ENCODE measurements at regions not wholly inside any gene's neighbourhood (a gene's known extent, or its start where the extent isn't known, plus 50 kb on each side); places are given as distances from the start of the nearest gene placed in this dataset.

DNA sequence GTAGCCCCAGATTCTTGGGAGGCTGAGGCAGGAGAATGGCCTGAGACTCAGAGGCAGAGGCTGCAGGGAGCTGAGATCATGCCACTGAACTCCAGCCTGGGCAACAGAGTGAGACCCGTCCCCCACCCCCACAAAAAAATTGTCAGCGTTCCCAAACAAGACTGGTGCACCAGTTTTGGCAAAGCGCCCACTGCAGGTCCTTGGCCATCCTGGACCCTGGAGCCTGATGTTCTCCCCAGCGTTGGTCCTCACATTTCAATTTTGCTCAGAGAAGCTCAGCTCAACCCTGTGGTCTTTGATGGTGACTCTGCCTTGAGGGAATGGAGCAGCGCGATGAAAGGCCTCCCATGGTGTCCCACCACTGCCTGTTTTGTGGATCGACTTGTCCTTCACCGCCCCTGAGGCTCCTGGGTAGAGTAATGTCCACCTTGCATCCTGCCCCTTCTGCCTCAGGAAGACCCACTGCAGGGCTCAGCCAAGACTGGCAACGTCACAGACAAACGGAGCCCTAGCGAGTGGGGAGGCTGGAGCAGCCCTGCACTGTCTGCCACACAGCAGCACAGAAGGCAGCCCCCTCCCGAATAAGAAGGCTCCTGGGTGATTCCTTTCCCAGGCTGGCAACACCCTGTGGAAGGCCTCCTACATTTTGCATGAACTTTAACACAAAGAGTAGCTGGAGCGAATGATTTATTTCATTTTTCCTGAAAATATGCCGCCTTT lies 410.9 kb downstream of the TCERG1L start:
- no peak for DNase-seq (ENCODE audit: low read depth in 3 of 3)

GRCh38 chr10:130901311-130902165 lies 410.0 kb downstream of the TCERG1L start:
- no peak for DNase-seq (ENCODE audit: low read depth in 3 of 3)

DNA sequence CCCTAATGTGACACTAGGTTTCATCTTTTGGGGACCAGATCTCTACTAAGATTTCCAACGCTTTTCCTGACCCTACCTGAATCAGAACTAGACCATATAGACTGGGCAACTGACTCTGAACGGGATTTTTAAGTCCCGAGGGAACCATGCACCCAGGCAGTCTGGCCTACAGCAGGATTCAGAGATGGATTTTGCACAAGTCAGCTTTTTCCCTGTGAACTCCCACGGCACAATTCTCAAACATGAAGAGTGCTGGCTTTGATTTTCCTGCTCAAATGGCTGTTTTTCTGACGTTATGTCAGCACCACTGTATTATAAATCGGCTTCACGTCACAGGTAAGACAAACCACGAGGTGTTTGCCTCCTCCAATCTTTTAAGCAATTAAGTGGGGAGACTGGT lies 409.1 kb downstream of the TCERG1L start:
- no peak for DNase-seq (ENCODE audit: low read depth in 3 of 3)

GRCh38 chr10:130902929-130903328 lies 408.6 kb downstream of the TCERG1L start:
- no peak for DNase-seq (ENCODE audit: low read depth in 3 of 3)

DNA sequence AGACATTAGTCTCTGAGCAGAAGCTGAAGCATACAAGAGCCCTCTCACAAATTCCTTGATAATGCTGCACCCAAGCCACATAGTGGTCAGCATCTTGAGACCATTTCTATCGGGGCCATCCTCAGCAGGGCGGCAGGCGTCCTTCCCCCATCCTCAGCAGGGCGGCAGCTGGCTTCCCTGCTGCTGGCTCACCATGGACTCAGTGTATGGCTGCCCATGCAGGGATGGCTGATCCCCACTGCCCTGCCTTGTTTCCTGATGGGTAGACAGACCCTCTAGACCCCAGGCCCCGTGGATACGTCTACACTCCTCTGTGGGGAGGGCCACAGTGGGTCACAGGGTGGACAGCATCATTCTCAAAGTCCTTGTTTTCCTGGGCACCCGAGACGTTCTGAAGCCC lies 406.8 kb downstream of the TCERG1L start:
- DNase-seq (ENCODE audit: low read depth in 3 of 3) = no peak

GRCh38 chr10:130905386-130905785 lies 406.1 kb downstream of the TCERG1L start:
- no peak for DNase-seq (ENCODE audit: low read depth in 3 of 3)

DNA sequence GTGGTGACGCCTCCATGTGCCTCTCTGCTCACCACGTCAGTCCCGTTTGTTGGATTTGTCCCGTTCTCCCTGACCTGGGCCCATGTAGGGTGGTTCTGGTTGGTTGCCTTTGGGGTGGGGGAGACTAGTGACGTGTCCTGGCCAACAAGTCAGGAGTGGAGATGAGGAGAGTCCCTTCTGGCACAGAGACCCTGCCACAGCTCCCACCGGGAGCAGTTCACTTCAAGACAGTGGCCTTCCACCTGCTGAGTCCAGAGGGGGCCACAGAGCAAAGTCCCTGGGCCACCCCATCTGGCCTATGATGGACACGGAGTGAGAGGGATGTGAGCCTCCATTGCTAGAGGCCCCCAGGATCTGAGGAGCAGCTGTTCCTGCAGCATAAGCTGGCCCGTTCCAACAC lies 405.6 kb downstream of the TCERG1L start:
- DNase-seq (ENCODE audit: low read depth in 3 of 3) = no peak

GRCh38 chr10:130910848-130911247 lies 400.7 kb downstream of the TCERG1L start:
- DNase-seq (ENCODE audit: low read depth in 3 of 3) = no peak

- no peak for DNase-seq (ENCODE audit: low read depth in 3 of 3)
These were observed 397.7 kb downstream of the TCERG1L start for GRCh38 chr10:130913844-130914243.

DNA sequence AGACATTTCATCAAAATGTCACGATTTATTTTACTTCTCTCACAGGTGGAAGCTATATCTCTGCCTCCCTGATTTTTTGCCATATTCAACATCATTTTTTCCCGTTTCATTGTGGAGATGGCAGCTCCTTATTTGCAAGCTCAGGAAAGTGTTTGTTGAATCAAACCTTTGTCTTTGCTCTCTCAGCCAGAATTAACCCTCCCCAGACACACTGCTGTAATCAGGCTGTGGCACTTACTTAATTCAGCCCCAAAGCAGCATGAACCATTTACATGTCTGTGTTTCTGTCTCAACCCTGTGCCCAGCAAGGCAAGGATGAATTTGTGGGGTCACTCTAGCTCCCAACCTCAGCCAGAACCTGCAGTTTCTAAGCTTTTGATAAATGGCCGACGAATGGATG lies 397.2 kb downstream of the TCERG1L start:
- DNase-seq (ENCODE audit: low read depth in 3 of 3) = no peak

DNA sequence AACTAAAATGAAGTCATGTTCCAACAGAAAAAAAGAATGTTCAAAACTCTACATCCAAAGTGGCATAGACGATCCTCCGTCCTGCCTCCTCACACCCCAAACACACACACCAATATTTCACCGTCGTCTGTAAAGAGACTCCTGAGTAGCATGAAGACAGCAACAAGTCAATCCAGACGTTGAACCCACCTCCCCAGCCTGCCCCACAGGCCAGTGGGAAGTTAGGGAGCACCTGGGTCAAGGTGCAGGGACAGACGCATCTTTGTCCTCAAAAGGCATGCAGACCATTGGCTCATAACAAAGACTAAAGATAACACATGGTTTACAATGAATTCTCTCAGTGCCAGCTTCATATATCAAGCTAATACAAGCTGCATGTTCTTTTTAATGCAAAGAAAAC lies 396.5 kb downstream of the TCERG1L start:
- DNase-seq (ENCODE audit: low read depth in 3 of 3) = no peak

GRCh38 chr10:130921461-130921860 lies 390.1 kb downstream of the TCERG1L start:
- DNase-seq (ENCODE audit: low read depth in 3 of 3) = no peak

DNA sequence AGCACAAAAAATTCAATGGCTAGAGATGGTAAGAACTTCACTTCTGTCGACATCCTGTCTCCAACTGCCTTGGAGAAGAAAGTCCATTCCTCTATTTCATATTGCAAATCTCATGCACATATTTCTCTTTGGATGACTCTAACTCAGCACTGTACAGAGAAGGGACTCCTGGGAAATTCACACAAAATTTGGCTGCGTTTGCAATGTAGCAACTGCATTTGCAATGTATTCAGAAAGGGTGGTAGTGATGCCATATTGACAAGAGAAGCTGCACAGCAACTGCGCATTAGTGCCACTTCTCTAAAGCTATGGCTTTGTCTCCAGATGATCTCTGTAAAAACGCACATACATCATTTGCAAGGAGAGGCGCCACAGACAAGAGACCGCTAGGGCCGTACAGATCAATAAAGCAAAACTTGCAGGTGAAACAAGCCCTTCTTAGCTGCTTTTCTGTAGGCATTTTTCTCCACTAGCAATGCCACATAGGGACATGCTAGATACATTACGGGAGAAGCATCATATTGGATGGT lies 389.5 kb downstream of the TCERG1L start:
- no peak for DNase-seq (ENCODE audit: low read depth in 3 of 3)

DNA sequence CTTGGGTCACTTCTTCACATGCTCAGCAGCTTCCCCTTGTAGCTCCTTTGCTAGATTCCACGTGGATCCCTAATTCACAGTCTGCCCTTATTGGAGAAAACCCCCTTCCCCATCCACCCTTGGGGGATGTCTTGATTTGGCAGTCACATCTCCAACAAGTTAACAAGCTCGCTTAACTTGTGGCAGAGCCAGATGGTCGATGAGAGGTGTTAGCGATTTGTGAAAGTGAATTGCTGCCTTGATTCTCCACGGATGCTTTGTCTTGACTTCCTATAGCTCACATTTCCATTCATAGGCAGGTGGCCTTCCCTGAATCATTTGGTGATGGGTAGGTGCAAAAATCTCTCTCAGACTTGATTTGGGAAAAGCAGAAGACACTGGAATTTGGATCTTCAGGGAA lies 387.9 kb downstream of the TCERG1L start:
- no peak for DNase-seq (ENCODE audit: low read depth in 3 of 3)

DNA sequence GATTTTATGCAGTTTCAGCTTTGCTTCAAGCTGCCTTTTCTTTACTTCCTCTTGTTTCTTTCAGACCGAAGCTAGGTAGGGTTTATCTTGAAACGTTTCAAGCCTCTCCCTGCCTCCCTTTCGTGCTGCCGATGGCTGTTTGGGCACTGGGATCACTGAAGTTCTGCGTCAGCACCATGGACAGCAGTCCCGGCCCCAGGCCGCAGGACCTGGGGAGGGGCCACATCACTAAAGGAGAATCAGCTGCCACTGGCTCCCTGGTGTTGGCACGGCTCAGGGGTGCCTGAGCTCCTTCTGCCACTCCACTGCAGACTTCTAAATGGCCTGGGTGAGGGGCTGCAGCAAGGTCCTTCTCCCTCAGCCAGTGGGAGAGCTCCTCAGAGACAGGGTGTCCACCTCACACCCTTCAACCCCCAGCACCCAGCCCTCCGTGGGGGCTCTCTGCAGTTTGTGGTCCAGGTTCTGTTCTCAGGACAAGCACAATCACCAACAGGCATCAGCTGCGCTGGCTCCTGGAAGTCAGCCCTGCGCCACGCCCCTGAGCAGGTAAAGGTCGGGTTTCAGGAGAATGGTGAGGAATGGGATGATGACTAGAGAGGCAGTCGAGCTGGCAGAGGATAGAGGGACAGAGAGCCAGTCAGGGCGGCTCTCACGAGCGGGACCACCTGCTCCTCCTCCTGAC lies 387.2 kb downstream of the TCERG1L start:
- no peak for DNase-seq (ENCODE audit: low read depth in 3 of 3)

DNA sequence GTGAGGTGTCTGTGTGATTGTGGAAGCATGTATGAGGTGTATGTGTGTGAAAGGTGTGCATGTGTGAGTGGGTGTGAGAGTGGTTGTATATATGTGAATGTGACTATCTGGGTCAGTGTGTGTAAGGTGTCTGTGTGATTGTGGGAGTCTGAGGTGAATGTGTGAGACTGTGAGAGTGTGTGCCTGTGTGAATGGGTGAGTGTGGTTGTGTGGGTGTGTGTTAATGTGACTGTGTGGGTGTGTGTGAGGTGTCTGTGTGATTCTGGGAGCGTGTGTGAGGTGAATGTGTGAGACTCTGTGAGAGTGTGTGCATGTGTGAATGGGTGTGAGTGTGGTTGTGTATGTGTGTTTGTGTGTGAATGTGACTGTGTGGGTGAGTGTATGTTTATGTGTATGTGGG lies 385.1 kb downstream of the TCERG1L start:
- DNase-seq (ENCODE audit: low read depth in 3 of 3) = no peak

DNA sequence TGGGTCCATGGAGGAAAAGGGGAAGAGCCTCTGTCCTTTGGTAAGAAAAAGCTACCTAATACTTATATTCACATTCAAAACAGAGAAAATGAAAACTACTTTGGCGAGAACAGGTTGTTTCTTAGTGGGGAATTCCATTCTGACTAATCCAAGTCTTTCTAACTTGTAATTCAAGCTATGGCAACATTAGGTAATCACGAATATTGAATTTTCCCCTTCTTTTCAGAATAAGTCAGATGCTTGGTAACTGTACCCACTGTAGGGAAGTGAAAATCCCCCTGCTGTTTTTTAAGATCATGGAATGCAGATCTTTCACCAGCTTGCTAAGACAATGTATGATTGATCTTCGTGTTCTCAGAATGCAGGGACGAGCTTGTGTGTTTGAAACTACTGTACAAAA lies 384.4 kb downstream of the TCERG1L start:
- DNase-seq (ENCODE audit: low read depth in 3 of 3) = no peak

DNA sequence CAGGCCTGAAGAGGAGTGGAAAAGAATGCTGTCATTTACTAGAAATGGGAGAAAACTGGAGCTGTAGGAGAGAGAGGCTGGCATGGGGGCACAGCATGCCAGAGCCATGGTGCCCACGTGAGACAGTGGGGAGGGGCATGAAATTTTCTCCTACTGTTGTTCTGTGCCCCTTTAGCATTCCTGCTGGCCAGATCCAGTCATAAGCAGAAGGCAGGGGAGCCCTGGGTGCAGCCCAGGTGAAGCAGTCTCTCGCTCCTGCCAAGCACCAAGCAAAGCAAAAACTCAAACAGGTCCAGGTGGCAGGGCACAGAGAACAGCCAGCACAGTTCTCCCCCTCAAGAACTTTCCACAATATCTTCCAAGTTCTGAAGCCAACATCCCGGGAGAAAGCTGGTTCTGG lies 383.2 kb downstream of the TCERG1L start:
- no peak for DNase-seq (ENCODE audit: low read depth in 3 of 3)

- no peak for DNase-seq (ENCODE audit: low read depth in 3 of 3)
These were observed 381.8 kb downstream of the TCERG1L start for GRCh38 chr10:130929422-130930325.

GRCh38 chr10:130930821-130931220 lies 380.7 kb downstream of the TCERG1L start:
- DNase-seq (ENCODE audit: low read depth in 3 of 3) = no peak

DNA sequence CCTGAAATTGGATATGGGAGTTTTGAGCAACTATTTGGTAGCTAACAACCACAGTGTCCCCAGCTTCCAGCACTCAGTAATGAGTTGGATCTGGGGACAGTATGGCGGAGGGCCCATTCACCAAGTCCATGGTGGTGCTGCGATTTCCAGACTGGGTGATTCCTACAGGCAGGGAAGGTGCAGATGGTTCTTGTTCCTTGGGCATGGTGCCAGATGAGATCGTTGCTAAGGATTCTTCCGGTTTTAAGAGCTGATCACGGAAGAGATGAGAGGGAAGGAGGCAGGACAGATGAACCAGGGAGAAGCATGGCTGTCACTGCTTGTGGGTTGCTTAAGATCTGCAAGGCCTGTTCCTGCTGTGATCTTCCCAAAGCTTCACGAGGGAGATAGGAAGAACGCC lies 380.3 kb downstream of the TCERG1L start:
- DNase-seq (ENCODE audit: low read depth in 3 of 3) = no peak

Measured in stimulated activated CD4-positive, alpha-beta T cell treated with anti-CD3 and anti-CD28 coated beads, TNF-alpha, amount 100 ng/mL, for 48 hours (primary cell).